Epithelial cell of proximal tubule (primary cell): ENCODE measurements at regions not wholly inside any gene's neighbourhood (a gene's known extent, or its start where the extent isn't known, plus 50 kb on each side); places are given as distances from the start of the nearest gene placed in this dataset.
A peak's percentile ranks its signal among the peaks of the same experiment; 100 is the strongest.

Experiments
- DNase-seq: peaks from one replicate; pipeline ENCODE4 v3.0.0-alpha.2; 2011; ENCODE audit warnings: low read depth
- H3K4me3 ChIP-seq: 2 replicates; pipeline ENCODE4 v1.5.1; 2011; ENCODE audit warnings: low read depth, mild to moderate bottlenecking, low read length
- TF ChIP-seq, protein P1 (sequence below): conservative IDR thresholded peaks from 2 replicates; pipeline ENCODE4 v1.5.1; 2012; ENCODE audit warnings: low read depth, mild to moderate bottlenecking, low read length

GRCh38 chr9:671997-672396 lies 169.5 kb upstream of the DMRT1 start:
- DNase-seq, result no peak
- H3K4me3 ChIP-seq, result no peak overlapping the region
- TF ChIP-seq, protein P1, sequence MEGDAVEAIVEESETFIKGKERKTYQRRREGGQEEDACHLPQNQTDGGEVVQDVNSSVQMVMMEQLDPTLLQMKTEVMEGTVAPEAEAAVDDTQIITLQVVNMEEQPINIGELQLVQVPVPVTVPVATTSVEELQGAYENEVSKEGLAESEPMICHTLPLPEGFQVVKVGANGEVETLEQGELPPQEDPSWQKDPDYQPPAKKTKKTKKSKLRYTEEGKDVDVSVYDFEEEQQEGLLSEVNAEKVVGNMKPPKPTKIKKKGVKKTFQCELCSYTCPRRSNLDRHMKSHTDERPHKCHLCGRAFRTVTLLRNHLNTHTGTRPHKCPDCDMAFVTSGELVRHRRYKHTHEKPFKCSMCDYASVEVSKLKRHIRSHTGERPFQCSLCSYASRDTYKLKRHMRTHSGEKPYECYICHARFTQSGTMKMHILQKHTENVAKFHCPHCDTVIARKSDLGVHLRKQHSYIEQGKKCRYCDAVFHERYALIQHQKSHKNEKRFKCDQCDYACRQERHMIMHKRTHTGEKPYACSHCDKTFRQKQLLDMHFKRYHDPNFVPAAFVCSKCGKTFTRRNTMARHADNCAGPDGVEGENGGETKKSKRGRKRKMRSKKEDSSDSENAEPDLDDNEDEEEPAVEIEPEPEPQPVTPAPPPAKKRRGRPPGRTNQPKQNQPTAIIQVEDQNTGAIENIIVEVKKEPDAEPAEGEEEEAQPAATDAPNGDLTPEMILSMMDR, result no peak

DNA sequence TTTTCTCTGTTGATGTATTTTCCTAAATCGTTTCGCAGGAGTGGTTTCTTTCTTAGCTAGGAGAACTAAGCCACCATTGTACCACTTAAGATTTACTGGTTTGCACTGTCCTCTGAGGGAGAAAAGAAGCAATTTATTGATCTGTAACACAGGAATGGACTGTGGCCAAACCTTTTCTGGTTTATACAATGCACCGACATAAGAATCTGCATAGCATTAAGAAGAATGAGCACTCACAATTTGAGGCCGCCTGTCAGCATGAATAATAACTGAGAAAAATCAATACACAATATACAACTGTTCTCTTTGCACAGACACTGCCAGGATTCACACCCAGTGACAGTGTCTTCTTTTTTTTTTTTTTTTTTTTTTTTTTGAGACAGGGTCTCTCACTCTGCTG lies 168.6 kb upstream of the DMRT1 start:
- no peak for DNase-seq
- TF ChIP-seq, protein P1, result no peak
- H3K4me3 ChIP-seq, result no peak overlapping the region

DNA sequence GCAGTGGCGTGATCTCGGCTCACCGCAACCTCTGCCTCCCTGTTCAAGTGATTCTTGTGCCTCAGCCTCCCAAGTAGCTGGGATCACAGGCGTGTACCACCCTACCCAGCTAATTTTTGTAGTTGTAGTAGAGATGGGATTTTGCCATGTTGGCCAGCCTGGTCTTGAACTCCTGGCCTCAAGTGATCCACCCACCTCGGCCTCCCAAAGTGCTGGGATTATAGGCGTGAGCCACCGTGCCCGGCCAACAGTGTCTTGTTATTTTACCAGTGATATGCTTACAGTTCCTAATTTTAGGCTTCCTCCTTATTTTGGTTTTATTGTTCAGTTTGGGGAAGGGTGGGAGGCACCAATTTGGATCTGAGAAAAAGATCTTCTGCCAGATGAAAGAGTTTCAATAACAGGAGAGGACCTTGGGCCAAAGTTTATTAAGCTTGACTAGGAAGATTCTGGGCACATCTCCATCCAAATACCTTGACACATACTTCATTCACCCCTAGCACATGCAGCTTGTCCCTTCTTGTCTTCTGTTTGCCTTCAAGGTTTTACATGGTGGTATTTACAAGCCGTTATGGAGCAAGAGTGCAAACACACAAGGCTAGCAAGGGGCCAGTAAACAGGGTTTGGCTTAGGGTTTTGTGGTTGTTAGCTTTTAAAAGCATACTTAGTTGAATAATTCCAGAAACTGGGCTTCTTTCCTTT lies 168.1 kb upstream of the DMRT1 start:
- no peak overlapping the region for H3K4me3 ChIP-seq
- DNase-seq, result no peak
- TF ChIP-seq, protein P1, result no peak

DNA sequence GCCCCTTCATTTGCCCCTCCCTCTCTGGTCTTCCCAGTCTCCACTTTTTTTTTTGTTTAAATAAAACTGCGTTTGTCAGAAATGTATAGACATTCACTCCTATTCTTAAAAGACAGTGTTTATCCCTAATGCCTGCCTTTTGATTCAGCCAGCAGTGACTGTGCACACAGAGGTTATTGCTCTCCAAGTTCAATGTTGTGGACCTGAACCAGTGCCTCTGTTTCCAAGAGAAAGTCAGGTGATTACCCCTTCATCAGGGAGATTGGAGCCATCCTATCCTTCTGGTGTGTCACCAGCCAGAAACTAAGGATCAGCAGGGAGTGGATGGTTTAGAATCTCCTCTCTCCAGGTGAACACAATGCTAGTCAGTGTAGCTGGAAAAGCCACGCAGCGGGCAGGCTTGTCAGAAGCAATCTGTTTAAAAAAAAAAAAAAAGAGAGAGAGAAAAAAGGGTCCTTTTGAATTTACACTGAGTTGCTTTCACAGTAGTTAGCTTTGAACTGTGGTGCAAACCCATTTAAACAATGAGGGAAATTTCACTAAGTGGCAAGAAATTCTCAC lies 167.5 kb upstream of the DMRT1 start:
- TF ChIP-seq, protein P1, result no peak
- H3K4me3 ChIP-seq, result no peak overlapping the region
- DNase-seq, result no peak

DNA sequence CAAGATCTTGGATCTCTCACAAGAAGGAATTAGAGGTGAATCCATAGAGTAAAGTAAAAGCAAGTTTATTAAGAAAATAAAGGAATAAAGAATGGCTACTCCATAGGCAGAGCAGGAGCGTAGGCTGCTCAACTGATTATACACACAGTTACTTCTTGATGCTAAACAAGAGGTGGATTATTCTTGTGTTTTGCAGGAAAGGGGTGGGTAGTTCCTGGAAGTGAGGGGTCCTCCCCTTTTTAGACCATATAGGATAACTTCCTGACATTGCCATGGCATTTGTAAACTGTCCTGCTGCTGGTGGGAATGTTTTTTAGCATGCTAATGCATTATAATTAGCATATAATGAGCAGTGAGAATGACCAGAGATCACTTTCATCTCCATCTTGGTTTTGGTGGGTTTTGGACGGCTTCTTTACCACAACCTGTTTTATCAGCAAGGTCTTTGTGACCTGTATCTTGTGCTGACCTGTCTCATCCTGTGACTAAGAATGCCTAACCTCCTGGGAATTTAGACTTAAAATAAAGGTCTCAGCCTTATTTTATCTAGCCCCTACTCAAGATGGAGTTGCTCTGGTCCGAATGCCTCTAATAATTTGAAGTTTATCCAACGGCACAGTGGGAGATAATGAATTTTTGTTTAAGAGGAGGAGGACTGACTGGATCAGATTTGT lies 165.7 kb upstream of the DMRT1 start:
- DNase-seq, result no peak

DNA sequence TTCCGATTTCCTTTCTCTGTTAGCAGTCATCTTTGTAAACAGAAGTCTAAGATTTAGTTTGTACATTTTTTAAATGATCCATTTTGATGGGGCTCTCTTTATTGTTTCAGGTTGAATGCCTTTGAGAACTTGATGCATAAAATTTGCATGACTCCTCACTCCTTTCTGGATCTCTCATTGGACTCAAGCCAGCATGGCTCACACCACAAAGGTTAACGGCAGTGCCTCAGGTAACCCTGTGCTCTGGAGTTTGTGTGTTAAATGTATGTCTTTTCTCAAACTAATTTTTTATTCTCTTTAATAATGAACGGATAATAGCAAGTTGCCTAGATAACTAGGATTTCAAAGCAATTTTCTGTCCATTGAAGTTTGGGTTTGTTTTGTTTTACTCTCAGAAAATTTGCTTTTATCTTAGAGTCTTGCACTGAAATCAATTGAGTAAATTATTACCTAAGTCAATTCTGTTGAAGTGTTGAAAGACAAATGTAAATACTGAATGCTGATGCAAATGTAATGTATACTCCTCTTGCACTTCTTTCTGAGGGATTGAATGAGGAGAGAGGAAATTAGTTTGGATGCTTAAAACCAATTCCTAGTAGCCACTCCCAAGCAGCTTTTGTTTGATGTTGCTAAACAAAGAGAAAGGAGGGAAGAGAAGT lies 164.6 kb upstream of the DMRT1 start:
- H3K4me3 ChIP-seq, result peak overlapping the region; percentile 32
- TF ChIP-seq, protein P1, result no peak
- no peak for DNase-seq

More for the DNA sequence above, 165.7 kb upstream of the DMRT1 start:
- H3K4me3 ChIP-seq, result no peak overlapping the region
- TF ChIP-seq, protein P1, result no peak
